ENCODE measurements at regions not wholly inside any gene's neighbourhood (a gene's known extent, or its start where the extent isn't known, plus 50 kb on each side); places are given as distances from the start of the nearest gene placed in this dataset.

DNA sequence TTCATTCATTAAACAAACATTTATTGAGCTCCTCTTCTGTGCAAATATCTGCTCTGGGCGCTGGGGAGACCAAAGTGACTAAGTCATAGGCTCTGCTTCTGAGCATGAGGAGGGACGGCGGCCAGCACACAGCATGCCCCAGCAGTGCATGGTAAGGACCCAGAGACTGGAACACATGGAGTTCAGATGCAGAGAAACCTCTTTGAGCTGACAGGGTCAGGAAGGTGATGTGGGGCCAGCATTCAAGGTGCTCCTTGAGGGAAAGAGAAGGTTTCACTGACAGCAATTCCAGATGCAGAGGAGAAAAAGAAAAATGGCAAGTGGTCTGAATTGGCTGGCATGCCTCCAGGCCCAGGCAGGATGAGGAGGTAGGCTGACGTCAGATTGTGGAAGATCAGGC is 234.5 kb downstream of the UACA start:
- TF ChIP-seq, protein P1, sequence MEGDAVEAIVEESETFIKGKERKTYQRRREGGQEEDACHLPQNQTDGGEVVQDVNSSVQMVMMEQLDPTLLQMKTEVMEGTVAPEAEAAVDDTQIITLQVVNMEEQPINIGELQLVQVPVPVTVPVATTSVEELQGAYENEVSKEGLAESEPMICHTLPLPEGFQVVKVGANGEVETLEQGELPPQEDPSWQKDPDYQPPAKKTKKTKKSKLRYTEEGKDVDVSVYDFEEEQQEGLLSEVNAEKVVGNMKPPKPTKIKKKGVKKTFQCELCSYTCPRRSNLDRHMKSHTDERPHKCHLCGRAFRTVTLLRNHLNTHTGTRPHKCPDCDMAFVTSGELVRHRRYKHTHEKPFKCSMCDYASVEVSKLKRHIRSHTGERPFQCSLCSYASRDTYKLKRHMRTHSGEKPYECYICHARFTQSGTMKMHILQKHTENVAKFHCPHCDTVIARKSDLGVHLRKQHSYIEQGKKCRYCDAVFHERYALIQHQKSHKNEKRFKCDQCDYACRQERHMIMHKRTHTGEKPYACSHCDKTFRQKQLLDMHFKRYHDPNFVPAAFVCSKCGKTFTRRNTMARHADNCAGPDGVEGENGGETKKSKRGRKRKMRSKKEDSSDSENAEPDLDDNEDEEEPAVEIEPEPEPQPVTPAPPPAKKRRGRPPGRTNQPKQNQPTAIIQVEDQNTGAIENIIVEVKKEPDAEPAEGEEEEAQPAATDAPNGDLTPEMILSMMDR (IDR thresholded peaks at IDR 0.05) = no peak
- TF ChIP-seq POLR2AphosphoS5 (IDR thresholded peaks at IDR 0.05) = no peak

All from prostate gland (tissue), 2 donors.